ENCODE measurements at regions not wholly inside any gene's neighbourhood (a gene's known extent, or its start where the extent isn't known, plus 50 kb on each side); places are given as distances from the start of the nearest gene placed in this dataset.
"Not testable (repeated sequence)": the region's sequence is repeated elsewhere in the genome, so short reads cannot be mapped to it uniquely, and the experiment has no call there.

GRCh38 chr3:26505399-26505798 is 117.2 kb upstream of the LRRC3B start:
- Histone ChIP-seq H3K27me3 (replicated peaks in 1 of 2; ENCODE audit: control insufficient read depth in 2 of 2, insufficient read depth in 2 of 2, low read length in 1 of 2) (no peaks in the 10 kb centered on the region), H3K9ac (ENCODE audit: control insufficient read depth, insufficient read depth, low read length) (no peak overlapping the region), H3K4me3 (no peak overlapping the region), H3K9me3 (replicated peaks; ENCODE audit: control insufficient read depth, insufficient read depth, low read length) (no peaks in the 10 kb centered on the region), H3K27ac (ENCODE audit: control insufficient read depth, insufficient read depth) (no peak overlapping the region), H3K79me2 (ENCODE audit: control insufficient read depth, insufficient read depth, low read length) (no peaks in the 10 kb centered on the region), H3K4me1 (ENCODE audit: control insufficient read depth, insufficient read depth, low read length) (no peaks in the 10 kb centered on the region), H3K4me2 (ENCODE audit: control insufficient read depth, insufficient read depth) (no peak overlapping the region), H2AFZ (ENCODE audit: control insufficient read depth, low read depth, low read length) (no peak overlapping the region), H3K36me3 (ENCODE audit: control insufficient read depth in 2 of 2, insufficient read depth in 2 of 2, low read length in 1 of 2) (no peaks in the 10 kb centered on the region), H4K20me1 (ENCODE audit: control insufficient read depth, insufficient read depth) (no peaks in the 10 kb centered on the region)
- intact Hi-C loops (cut with micrococcal nuclease; ENCODE audit: unreplicated experiment), result no loop called here
- no TSS peak for BruUV-seq (replicated peaks)
- DNase-seq (ENCODE audit: low read depth, low spot score), result no peak
- ChIA-PET POLR2A (no interaction called here), CTCF (no interaction called here), RAD21 (ENCODE audit: unreplicated experiment) (no interaction called here), SMC1A (ENCODE audit: uncharacterized antibody, unreplicated experiment) (interaction anchor here (0.9 kb wide), 1 partner anchor 30 kb away, joined by 4 read pairs; no protein-coding TSS in a partner anchor)
- ATAC-seq, result no peak
- in situ Hi-C loops (cut with MboI), result no loop called here
- no peak for FAIRE-seq
- TF ChIP-seq HDAC6 (IDR thresholded peaks at IDR 0.05; ENCODE audit: unreplicated experiment) (no peak), POU2F2 (IDR thresholded peaks at IDR 0.05; ENCODE audit: borderline replicate concordance, low read depth, low read length) (no peak), SMAD1 (IDR thresholded peaks at IDR 0.05; ENCODE audit: low read depth, partially characterized antibody) (no peak), ZNF622 (IDR thresholded peaks at IDR 0.05) (no peak), ELK1 (IDR thresholded peaks at IDR 0.05; ENCODE audit: low read depth, low read length) (no peak), KDM1A (IDR thresholded peaks at IDR 0.05; ENCODE audit: borderline replicate concordance) (no peak), NFIC (IDR thresholded peaks at IDR 0.05; ENCODE audit: low read depth, low read length) (no peak), JUNB (IDR thresholded peaks at IDR 0.05) (no peak)
- TF ChIP-seq, protein P1, sequence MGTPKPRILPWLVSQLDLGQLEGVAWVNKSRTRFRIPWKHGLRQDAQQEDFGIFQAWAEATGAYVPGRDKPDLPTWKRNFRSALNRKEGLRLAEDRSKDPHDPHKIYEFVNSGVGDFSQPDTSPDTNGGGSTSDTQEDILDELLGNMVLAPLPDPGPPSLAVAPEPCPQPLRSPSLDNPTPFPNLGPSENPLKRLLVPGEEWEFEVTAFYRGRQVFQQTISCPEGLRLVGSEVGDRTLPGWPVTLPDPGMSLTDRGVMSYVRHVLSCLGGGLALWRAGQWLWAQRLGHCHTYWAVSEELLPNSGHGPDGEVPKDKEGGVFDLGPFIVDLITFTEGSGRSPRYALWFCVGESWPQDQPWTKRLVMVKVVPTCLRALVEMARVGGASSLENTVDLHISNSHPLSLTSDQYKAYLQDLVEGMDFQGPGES (IDR thresholded peaks at IDR 0.05), result no peak
- TF ChIP-seq, protein P2, sequence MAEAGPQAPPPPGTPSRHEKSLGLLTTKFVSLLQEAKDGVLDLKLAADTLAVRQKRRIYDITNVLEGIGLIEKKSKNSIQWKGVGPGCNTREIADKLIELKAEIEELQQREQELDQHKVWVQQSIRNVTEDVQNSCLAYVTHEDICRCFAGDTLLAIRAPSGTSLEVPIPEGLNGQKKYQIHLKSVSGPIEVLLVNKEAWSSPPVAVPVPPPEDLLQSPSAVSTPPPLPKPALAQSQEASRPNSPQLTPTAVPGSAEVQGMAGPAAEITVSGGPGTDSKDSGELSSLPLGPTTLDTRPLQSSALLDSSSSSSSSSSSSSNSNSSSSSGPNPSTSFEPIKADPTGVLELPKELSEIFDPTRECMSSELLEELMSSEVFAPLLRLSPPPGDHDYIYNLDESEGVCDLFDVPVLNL (IDR thresholded peaks at IDR 0.05; ENCODE audit: low read depth, low read length), result no peak
- TF ChIP-seq, protein P3, sequence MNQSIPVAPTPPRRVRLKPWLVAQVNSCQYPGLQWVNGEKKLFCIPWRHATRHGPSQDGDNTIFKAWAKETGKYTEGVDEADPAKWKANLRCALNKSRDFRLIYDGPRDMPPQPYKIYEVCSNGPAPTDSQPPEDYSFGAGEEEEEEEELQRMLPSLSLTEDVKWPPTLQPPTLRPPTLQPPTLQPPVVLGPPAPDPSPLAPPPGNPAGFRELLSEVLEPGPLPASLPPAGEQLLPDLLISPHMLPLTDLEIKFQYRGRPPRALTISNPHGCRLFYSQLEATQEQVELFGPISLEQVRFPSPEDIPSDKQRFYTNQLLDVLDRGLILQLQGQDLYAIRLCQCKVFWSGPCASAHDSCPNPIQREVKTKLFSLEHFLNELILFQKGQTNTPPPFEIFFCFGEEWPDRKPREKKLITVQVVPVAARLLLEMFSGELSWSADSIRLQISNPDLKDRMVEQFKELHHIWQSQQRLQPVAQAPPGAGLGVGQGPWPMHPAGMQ (IDR thresholded peaks at IDR 0.05; ENCODE audit: borderline replicate concordance), result no peak
- 20% methylated on average over 3 of the region's 3 CpGs for WGBS (ENCODE audit: insufficient coverage, insufficient replicate concordance, low lambda C conversion rate, missing lambda C conversion rate)

DNA sequence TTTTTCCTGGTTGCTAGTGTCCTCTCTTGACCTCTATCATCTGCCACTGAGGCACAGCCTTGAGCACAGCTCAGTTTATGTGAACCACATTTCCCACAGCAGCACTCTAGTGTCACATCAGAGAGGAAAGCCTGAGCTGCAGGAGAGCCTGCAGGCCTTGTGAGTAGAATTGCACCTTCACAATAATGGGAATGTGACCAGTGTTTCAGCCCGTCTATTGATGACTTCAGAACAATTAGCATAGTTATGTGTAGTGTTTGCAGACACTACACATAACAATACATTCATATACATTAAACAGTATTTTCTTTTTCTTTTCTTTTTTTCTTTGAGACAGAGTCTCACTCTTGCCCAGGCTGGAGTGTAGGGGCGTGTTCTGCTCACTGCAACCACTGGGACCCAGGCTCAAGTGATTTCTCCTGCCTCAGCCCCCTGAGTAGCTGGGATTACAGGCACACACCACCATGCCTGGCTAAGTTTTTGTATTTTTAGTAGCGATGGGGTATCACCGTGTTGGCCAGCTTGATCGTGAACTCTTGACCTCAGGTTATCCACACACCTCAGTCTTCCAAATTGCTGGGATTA is 108.0 kb upstream of the LRRC3B start:
- H3K27me3 ChIP-seq (replicated peaks in 1 of 2; ENCODE audit: control insufficient read depth in 2 of 2, insufficient read depth in 2 of 2, low read length in 1 of 2); H3K27ac ChIP-seq (ENCODE audit: control insufficient read depth, insufficient read depth); SMC1A ChIA-PET (ENCODE audit: uncharacterized antibody, unreplicated experiment); H3K4me1 ChIP-seq (ENCODE audit: control insufficient read depth, insufficient read depth, low read length); H2AFZ ChIP-seq (ENCODE audit: control insufficient read depth, low read depth, low read length); in situ Hi-C loops (cut with MboI); FAIRE-seq; RAD21 ChIA-PET (ENCODE audit: unreplicated experiment); intact Hi-C loops (cut with micrococcal nuclease; ENCODE audit: unreplicated experiment); H3K4me3 ChIP-seq; H3K79me2 ChIP-seq (ENCODE audit: control insufficient read depth, insufficient read depth, low read length); H3K9ac ChIP-seq (ENCODE audit: control insufficient read depth, insufficient read depth, low read length); ATAC-seq; POLR2A ChIA-PET; DNase-seq (ENCODE audit: low read depth, low spot score); H3K9me3 ChIP-seq (replicated peaks; ENCODE audit: control insufficient read depth, insufficient read depth, low read length); H3K4me2 ChIP-seq (ENCODE audit: control insufficient read depth, insufficient read depth); H3K36me3 ChIP-seq (ENCODE audit: control insufficient read depth in 2 of 2, insufficient read depth in 2 of 2, low read length in 1 of 2); H4K20me1 ChIP-seq (ENCODE audit: control insufficient read depth, insufficient read depth); BruUV-seq (replicated peaks); CTCF ChIA-PET: not testable (repeated sequence)
- 11% methylated on average over 5 of the region's 5 CpGs for WGBS (ENCODE audit: insufficient coverage, insufficient replicate concordance, low lambda C conversion rate, missing lambda C conversion rate)
